ENCODE measurements at regions not wholly inside any gene's neighbourhood (a gene's known extent, or its start where the extent isn't known, plus 50 kb on each side); places are given as distances from the start of the nearest gene placed in this dataset.

DNA sequence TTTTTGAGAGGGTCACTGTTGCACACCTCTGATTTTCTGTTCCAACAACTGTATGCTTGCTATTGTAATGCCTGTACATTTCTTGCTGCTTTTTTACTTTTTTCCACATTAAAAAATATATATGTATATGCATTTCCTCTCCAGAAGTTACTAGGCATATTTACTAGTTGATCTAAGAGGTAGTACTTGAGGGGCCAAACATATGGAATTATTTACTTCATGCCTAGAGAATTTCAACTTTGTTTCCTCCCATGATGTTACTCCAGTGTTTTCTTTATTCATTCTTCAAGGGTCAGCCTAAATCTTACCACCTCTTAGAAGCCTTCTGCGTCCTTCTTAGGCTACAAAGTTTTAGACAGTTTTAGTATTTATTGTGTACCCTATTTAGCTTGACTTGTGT, 122.7 kb downstream of the NMUR2 start:
- ATAC-seq (no peak), DNase-seq (ENCODE audit: low read depth, low spot score) (no peak), FAIRE-seq (no peak)
- no peak overlapping the region for H3K4me2 ChIP-seq (ENCODE audit: control insufficient read depth, insufficient read depth)
- ChIA-PET SMC1A (ENCODE audit: uncharacterized antibody, unreplicated experiment) (no interaction called here), RAD21 (ENCODE audit: unreplicated experiment) (no interaction called here), POLR2A (no interaction called here), CTCF (no interaction called here)
- no peak for TF ChIP-seq POLR2AphosphoS2 (IDR thresholded peaks at IDR 0.05; ENCODE audit: low read depth, low read length)
- no peak overlapping the region for H3K27ac ChIP-seq (ENCODE audit: control insufficient read depth, insufficient read depth)
- BruUV-seq (replicated peaks) = no TSS peak
- no peaks in the 10 kb centered on the region for H3K79me2 ChIP-seq (ENCODE audit: control insufficient read depth, insufficient read depth, low read length)
- in situ Hi-C loops (cut with MboI) (no loop called here), intact Hi-C loops (cut with micrococcal nuclease; ENCODE audit: unreplicated experiment) (no loop called here)
- no peak overlapping the region for H3K9ac ChIP-seq (ENCODE audit: control insufficient read depth, insufficient read depth, low read length)
- WGBS (ENCODE audit: insufficient coverage, insufficient replicate concordance, low lambda C conversion rate, missing lambda C conversion rate) = 5% methylated on average over 1 of the region's 1 CpG
- no peaks in the 10 kb centered on the region for H3K9me3 ChIP-seq (replicated peaks; ENCODE audit: control insufficient read depth, insufficient read depth, low read length)
- no peaks in the 10 kb centered on the region for H3K36me3 ChIP-seq (ENCODE audit: control insufficient read depth in 2 of 2, insufficient read depth in 2 of 2, low read length in 1 of 2)
- H3K27me3 ChIP-seq (replicated peaks in 1 of 2; ENCODE audit: control insufficient read depth in 2 of 2, insufficient read depth in 2 of 2, low read length in 1 of 2) = no peaks in the 10 kb centered on the region
- no peaks in the 10 kb centered on the region for H3K4me1 ChIP-seq (ENCODE audit: control insufficient read depth, insufficient read depth, low read length)
- no peaks in the 10 kb centered on the region for H4K20me1 ChIP-seq (ENCODE audit: control insufficient read depth, insufficient read depth)
- no peak overlapping the region for H3K4me3 ChIP-seq
- no peak overlapping the region for H2AFZ ChIP-seq (ENCODE audit: control insufficient read depth, low read depth, low read length)

- Histone ChIP-seq H3K36me3 (ENCODE audit: control insufficient read depth in 2 of 2, insufficient read depth in 2 of 2, low read length in 1 of 2) (no peaks in the 10 kb centered on the region), H3K4me1 (ENCODE audit: control insufficient read depth, insufficient read depth, low read length) (no peaks in the 10 kb centered on the region), H3K27me3 (replicated peaks in 1 of 2; ENCODE audit: control insufficient read depth in 2 of 2, insufficient read depth in 2 of 2, low read length in 1 of 2) (no peaks in the 10 kb centered on the region), H3K27ac (ENCODE audit: control insufficient read depth, insufficient read depth) (no peak overlapping the region), H2AFZ (ENCODE audit: control insufficient read depth, low read depth, low read length) (no peak overlapping the region), H3K9ac (ENCODE audit: control insufficient read depth, insufficient read depth, low read length) (no peak overlapping the region), H4K20me1 (ENCODE audit: control insufficient read depth, insufficient read depth) (no peaks in the 10 kb centered on the region), H3K79me2 (ENCODE audit: control insufficient read depth, insufficient read depth, low read length) (no peaks in the 10 kb centered on the region), H3K9me3 (replicated peaks; ENCODE audit: control insufficient read depth, insufficient read depth, low read length) (no peaks in the 10 kb centered on the region), H3K4me2 (ENCODE audit: control insufficient read depth, insufficient read depth) (no peak overlapping the region), H3K4me3 (no peak overlapping the region)
- ATAC-seq (no peak), FAIRE-seq (no peak), DNase-seq (ENCODE audit: low read depth, low spot score) (no peak)
- TF ChIP-seq HDAC2 (IDR thresholded peaks at IDR 0.05) (no peak), RBBP5 (conservative IDR thresholded peaks at IDR 0.05) (no peak), EP300 (IDR thresholded peaks at IDR 0.05; ENCODE audit: borderline replicate concordance in 1 of 2, control insufficient read depth in 1 of 2, low read depth in 2 of 2, low read length in 2 of 2) (no peak), MEF2A (IDR thresholded peaks at IDR 0.05; ENCODE audit: insufficient read depth, low read depth, low read length) (no peak), SUZ12 (IDR thresholded peaks at IDR 0.05; ENCODE audit: unreplicated experiment) (no peak), BACH1 (IDR thresholded peaks at IDR 0.05; ENCODE audit: borderline replicate concordance) (no peak), RELB (IDR thresholded peaks at IDR 0.05; ENCODE audit: low read depth) (no peak), ZBTB33 (IDR thresholded peaks at IDR 0.05) (no peak), NBN (IDR thresholded peaks at IDR 0.05) (no peak)
- RAD21 ChIA-PET (ENCODE audit: unreplicated experiment) = no interaction called here
- POLR2A ChIA-PET = no interaction called here
- CTCF ChIA-PET = interaction anchor here (1.0 kb wide), 1 partner anchor 453 kb away, joined by 3 read pairs; no protein-coding TSS in a partner anchor
- SMC1A ChIA-PET (ENCODE audit: uncharacterized antibody, unreplicated experiment) = no interaction called here
- in situ Hi-C loops (cut with MboI) = no loop called here
- BruUV-seq (replicated peaks) = no TSS peak
- WGBS (ENCODE audit: insufficient coverage, insufficient replicate concordance, low lambda C conversion rate, missing lambda C conversion rate) = 5% methylated on average over 2 of the region's 2 CpGs
- intact Hi-C loops (cut with micrococcal nuclease; ENCODE audit: unreplicated experiment) = no loop called here
Measured at GRCh38 chr5:152277936-152278335, 127.1 kb downstream of the NMUR2 start.
